GM23248 (cell line): ENCODE measurements at regions not wholly inside any gene's neighbourhood (a gene's known extent, or its start where the extent isn't known, plus 50 kb on each side); places are given as distances from the start of the nearest gene placed in this dataset.
"Not testable (repeated sequence)": the region's sequence is repeated elsewhere in the genome, so short reads cannot be mapped to it uniquely, and the experiment has no call there.

Source experiments
- DNase-seq: peaks from one replicate; pipeline ENCODE4 v3.0.0-alpha.2; 2015
- H2AFZ ChIP-seq: fragments of 200-600 bp; sonication (generic); 2 replicates; pipeline ENCODE4 v1.6.1; 2016; ENCODE audit warnings: antibody characterized with exemption
- H3F3A ChIP-seq: fragments of 200-600 bp; sonication (generic); 2 replicates; pipeline ENCODE4 v1.6.1; 2016; ENCODE audit warnings: mild to moderate bottlenecking, antibody characterized with exemption, mixed run types; ENCODE audit not compliant: insufficient read depth
- H3K27ac ChIP-seq: fragments of 200-600 bp; sonication (generic); 2 replicates; pipeline ENCODE4 v1.5.1; 2016; ENCODE audit warnings: mild to moderate bottlenecking
- H3K27me3 ChIP-seq: fragments of 200-600 bp; sonication (generic); replicated peaks from 2 replicates; pipeline ENCODE4 v1.6.1; 2016; ENCODE audit warnings: mild to moderate bottlenecking; ENCODE audit not compliant: insufficient read depth
- H3K36me3 ChIP-seq: fragments of 200-600 bp; sonication (generic); 2 replicates; pipeline ENCODE4 v1.6.1; 2016; ENCODE audit warnings: low read depth, mild to moderate bottlenecking
- H3K4me1 ChIP-seq: fragments of 200-600 bp; sonication (generic); 2 replicates; pipeline ENCODE4 v1.6.1; 2016; ENCODE audit warnings: mild to moderate bottlenecking; ENCODE audit not compliant: insufficient read depth
- H3K4me2 ChIP-seq: fragments of 200-600 bp; sonication (generic); one replicate; pipeline ENCODE4 v1.6.1; 2016; ENCODE audit warnings: mild to moderate bottlenecking; ENCODE audit not compliant: unreplicated experiment
- H3K4me3 ChIP-seq: fragments of 200-600 bp; sonication (generic); 2 replicates; pipeline ENCODE4 v1.5.1; 2016; ENCODE audit warnings: mild to moderate bottlenecking
- H3K79me2 ChIP-seq: fragments of 200-600 bp; sonication (generic); 2 replicates; pipeline ENCODE4 v1.6.1; 2016; ENCODE audit warnings: mild to moderate bottlenecking; ENCODE audit not compliant: insufficient read depth
- H3K9ac ChIP-seq: fragments of 200-600 bp; sonication (generic); 2 replicates; pipeline ENCODE4 v1.6.1; 2016; ENCODE audit warnings: mild to moderate bottlenecking
- H3K9me2 ChIP-seq: fragments of 200-600 bp; sonication (generic); 2 replicates; pipeline ENCODE4 v1.6.1; 2016; ENCODE audit warnings: mixed run types, mild to moderate bottlenecking, moderate library complexity; ENCODE audit not compliant: insufficient read depth
- H3K9me3 ChIP-seq: fragments of 200-600 bp; sonication (generic); one replicate; pipeline ENCODE4 v1.6.1; 2017; ENCODE audit warnings: low read depth
- H4K20me1 ChIP-seq: fragments of 200-600 bp; sonication (generic); 2 replicates; pipeline ENCODE4 v1.6.0; 2016; ENCODE audit not compliant: insufficient read depth
- EZH2 ChIP-seq: fragments of 200-600 bp; sonication (generic); IDR thresholded peaks from 2 replicates; pipeline ENCODE4 v1.6.1; 2018; ENCODE audit warnings: antibody characterized with exemption, mild to moderate bottlenecking; ENCODE audit not compliant: insufficient read depth, poor library complexity, severe bottlenecking
- EZH2phosphoT487 ChIP-seq: fragments of 200-600 bp; sonication (generic); IDR thresholded peaks from 2 replicates; pipeline ENCODE4 v1.6.1; 2018; ENCODE audit warnings: antibody characterized with exemption, moderate library complexity, mild to moderate bottlenecking, low read depth; ENCODE audit not compliant: insufficient read depth
- WGBS, 2 experiments: methylation state at CpG; one replicate each; pipeline ENCODE4 v1.1.6; 2015 to 2017; ENCODE audit warnings: low lambda C conversion rate in 2 of 2, low coverage in 1 of 2; ENCODE audit errors: missing lambda C conversion rate in 2 of 2; 5-methylcytosine and 5-hydroxymethylcytosine counted together
- in situ Hi-C: fragments of 300-500 bp; cut with MboI; formaldehyde crosslinking; loops from 2 replicates; pipeline ENCODE4 v1.15.0; 2020

GRCh38 chr15:20430495-20430894 is 111.1 kb downstream of the GOLGA6L6 start:
- H2AFZ ChIP-seq, H3K36me3 ChIP-seq, H3K27ac ChIP-seq, H3K9ac ChIP-seq, H4K20me1 ChIP-seq, H3K79me2 ChIP-seq, DNase-seq, H3K9me2 ChIP-seq, H3F3A ChIP-seq, H3K4me2 ChIP-seq, H3K4me1 ChIP-seq, H3K4me3 ChIP-seq, in situ Hi-C loops, H3K27me3 ChIP-seq, H3K9me3 ChIP-seq: not testable (repeated sequence)
- no CpG with 5 or more reads among the region's 11 CpGs for WGBS, 2 experiments

- H2AFZ ChIP-seq, H3K4me3 ChIP-seq, H3K4me2 ChIP-seq, H3K27ac ChIP-seq, H3K36me3 ChIP-seq, H3K9me3 ChIP-seq, in situ Hi-C loops, H3K9me2 ChIP-seq, H3K79me2 ChIP-seq, DNase-seq, H3K4me1 ChIP-seq, H4K20me1 ChIP-seq, H3K27me3 ChIP-seq, H3K9ac ChIP-seq, H3F3A ChIP-seq: not testable (repeated sequence)
- 2 to 5% methylated on average over 2 of the region's 2 CpGs for WGBS, 2 experiments
Observed at GRCh38 chr15:20420710-20421109, 120.9 kb downstream of the GOLGA6L6 start.

GRCh38 chr15:20416618-20417017 is 125.0 kb downstream of the GOLGA6L6 start:
- H3K27ac ChIP-seq, H3K36me3 ChIP-seq, in situ Hi-C loops, H4K20me1 ChIP-seq, H3K4me3 ChIP-seq, H3K9me3 ChIP-seq, H3K27me3 ChIP-seq, H3K9me2 ChIP-seq, H3K4me1 ChIP-seq, H2AFZ ChIP-seq, H3K79me2 ChIP-seq, H3K9ac ChIP-seq, DNase-seq, H3K4me2 ChIP-seq, H3F3A ChIP-seq: not testable (repeated sequence)
- WGBS, 2 experiments, result 23 to 29% methylated on average over 7 of the region's 7 CpGs

GRCh38 chr15:20409667-20410198 is 131.9 kb downstream of the GOLGA6L6 start:
- H3K9me2 ChIP-seq, in situ Hi-C loops, H2AFZ ChIP-seq, H3F3A ChIP-seq, H3K27me3 ChIP-seq, H3K36me3 ChIP-seq, H3K4me3 ChIP-seq, H3K4me2 ChIP-seq, H3K9ac ChIP-seq, H3K27ac ChIP-seq, H4K20me1 ChIP-seq, DNase-seq, H3K4me1 ChIP-seq, H3K79me2 ChIP-seq: not testable (repeated sequence)
- peaks cover 11% of the 10 kb centered on the region for H3K9me3 ChIP-seq
- WGBS, 2 experiments, result 38 to 40% methylated on average over 4 of the region's 4 CpGs

- H3K4me1 ChIP-seq, result no peaks in the 10 kb centered on the region
- in situ Hi-C loops, result no loop called here
- no peaks in the 10 kb centered on the region for H3K79me2 ChIP-seq
- H3K9me3 ChIP-seq, result peaks cover 11% of the 10 kb centered on the region
- H2AFZ ChIP-seq, result no peak overlapping the region
- no peaks in the 10 kb centered on the region for H3K27me3 ChIP-seq
- H3K4me3 ChIP-seq, result no peak overlapping the region
- WGBS, 2 experiments, result 9 to 23% methylated on average over 1 of the region's 1 CpG
- no peak overlapping the region for H3K27ac ChIP-seq
- H3K4me2 ChIP-seq, result no peak overlapping the region
- TF ChIP-seq EZH2 (no peak), EZH2phosphoT487 (no peak)
- no peaks in the 10 kb centered on the region for H3K9me2 ChIP-seq
- no peaks in the 10 kb centered on the region for H4K20me1 ChIP-seq
- DNase-seq, result no peak
- H3K9ac ChIP-seq, result no peak overlapping the region
- H3F3A ChIP-seq, result no peaks in the 10 kb centered on the region
- no peaks in the 10 kb centered on the region for H3K36me3 ChIP-seq
Observed at GRCh38 chr15:20409247-20409646, 132.4 kb downstream of the GOLGA6L6 start.
